ENCODE measurements at regions not wholly inside any gene's neighbourhood (a gene's known extent, or its start where the extent isn't known, plus 50 kb on each side); places are given as distances from the start of the nearest gene placed in this dataset.

DNA sequence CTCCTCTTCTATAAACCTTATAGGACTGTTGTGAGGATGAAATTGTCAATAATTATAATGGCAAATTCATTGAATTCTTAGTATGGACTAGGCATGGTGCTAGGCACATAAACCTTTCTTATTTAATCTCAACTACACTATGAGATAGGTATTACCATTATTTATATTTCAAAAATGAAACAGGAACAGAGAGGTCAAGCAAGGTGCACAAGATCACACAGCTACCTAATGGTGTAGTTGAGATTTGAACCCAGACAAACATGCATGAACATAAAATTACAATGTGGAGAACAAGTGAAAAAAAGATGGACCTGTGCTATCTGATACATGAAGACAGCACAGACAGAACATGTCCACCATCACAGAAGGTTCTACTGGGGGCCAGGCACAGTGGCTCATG is 156.7 kb downstream of the AXIN2 start:
- no peak for DNase-seq

DNA sequence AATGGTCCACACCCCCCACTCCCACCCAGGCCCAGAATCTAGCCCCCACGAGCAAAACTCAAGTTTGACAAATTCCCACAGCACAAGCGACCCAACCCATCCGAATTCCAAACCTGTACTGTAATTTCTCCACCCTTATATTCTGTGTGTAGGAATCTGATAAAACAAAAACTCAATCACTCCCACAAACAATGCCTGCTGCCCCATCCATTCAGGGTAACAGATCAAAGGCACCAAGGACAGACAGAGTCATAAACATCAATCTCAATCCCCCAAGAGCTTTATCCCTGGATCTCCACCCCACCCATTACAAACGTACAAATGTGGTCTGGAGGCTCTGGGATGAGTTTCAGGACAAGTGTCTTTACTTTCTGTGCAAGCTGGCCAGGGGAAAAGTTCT is 157.8 kb downstream of the AXIN2 start:
- no peak for DNase-seq

DNA sequence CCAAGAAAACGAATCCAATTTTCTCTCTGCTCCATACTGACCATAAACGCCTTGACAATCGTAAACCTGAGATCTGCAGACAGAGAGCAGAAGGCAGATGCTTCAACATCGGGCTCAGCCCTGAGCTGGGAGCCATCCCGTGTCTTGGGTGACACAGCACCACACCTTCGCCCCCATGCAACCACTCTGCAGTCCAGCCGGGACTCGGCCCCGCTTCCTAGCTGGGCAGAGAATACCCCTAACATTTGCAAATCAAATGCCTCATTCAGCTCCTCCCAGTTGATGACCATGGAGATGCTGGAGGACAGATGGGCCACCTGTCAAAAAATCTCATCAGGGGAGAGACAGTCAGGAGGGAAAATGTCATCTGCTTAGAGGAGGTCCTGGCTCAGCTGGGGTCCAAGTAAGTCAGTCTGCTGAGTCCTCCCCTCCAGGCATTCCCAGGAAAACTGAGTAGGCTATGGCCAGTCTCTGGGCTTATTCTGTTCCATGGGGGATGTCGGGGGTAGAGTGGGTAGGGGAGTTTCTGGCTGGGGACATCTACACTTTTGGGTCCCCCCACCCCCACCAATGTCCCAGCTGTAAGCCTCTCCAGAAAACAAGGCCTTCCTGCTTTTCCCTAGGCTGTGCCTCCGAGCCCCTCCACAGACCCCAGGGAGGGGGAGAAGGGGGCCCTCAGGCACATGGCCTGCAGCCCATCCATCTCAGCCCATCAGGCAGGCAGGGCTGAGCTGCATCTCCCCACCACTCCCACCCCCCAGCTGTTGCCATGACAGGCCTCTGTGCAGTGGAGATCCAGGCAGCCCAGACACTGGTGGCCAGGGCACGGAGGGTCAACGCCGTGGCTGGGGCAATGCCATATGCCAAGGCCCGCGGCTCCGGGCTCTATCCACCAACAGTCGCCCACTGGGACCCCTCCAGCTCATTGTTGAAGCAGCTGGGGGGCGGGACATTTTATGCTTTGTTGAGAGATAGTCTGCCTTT is 158.6 kb downstream of the AXIN2 start:
- no peak for DNase-seq

DNA sequence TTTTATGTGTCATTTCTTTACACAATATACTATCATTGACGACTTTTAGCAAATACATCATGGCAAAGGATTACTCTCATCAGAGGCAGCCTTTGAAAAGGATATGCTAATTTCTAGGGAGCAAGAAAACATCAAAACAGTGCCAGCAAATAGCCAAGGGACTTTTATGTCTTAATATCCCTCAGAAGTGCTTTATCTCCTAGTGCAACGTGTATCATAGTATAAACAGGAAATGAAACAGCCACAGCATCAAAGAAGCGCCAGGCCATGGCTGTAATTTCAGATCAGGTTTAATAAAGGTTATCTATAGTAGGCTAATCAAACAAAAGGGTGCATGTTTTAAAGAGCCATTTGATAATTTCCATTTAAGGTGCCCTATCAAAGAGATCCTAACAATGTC is 159.9 kb downstream of the AXIN2 start:
- no peak for DNase-seq

DNA sequence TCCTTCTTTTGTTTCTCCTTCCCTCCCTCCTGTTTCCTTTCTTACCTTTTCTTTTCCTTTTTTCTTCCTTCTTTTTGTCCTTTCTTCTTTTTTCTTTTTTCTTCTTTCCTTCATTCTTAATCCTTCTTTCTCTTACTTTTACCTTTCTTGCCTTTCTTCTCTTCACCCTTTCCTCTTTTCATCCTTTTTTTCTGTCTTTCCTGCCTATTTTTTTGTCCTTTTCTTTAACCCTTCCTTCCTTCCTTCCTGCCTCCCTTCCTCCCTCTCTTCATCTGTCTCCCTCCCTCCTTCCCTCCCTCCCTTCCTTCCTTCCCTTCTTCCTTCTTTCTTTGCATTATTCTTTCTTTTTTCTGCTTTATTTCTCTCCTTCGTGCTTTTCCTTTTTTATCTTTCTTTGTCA is 160.7 kb downstream of the AXIN2 start:
- DNase-seq, result no peak

DNA sequence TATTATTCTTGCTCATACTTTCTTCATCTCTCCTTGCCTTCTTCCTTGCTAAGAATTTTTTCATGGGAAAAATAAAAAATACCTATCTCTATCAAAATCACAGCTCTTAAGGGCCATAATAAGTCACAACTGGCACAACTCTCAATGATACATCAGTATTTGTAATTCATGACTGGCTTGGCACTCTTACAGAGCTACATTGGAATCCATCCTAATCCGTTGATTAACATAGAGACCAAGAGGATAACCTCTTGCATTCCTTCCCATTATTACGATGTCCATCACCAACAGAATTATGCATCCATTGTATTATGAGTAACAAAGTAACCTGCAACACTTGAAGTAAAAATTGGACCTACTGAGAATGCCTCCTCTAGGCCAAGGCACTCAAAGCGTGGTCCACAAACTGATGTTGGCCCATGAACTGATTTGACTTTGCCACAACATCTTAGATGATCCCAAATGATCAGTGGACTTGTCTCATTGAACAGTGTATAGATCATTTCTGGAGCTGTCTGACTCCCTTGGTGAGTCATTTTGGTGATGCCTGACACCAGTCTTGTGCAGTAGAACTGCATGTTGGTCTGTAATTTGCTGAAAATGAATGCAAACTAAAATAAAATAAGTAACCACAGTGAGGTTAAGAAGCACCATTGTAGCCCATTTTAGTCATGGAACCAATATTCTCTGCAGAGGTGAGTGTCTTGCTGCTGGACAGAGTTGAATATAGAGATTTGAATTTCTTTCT is 163.2 kb downstream of the AXIN2 start:
- no peak for DNase-seq

DNA sequence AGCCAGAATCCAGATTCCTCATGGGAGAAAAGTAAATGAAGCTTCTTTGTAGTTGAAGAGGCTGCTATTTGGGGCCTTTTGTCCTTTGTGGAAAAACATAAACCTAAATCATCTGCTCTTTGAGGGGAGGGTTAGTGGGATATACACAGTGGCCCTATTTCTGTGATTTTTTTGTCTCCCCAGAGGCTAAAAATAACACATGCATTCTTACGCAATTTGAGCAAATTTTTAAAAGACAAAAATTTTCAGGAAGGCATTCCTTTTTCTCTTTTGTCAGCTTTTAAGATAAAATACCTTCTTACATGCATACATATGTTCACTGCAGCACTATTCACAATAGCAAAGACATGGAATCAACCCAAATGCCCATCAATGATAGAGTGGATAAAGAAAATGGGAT is 165.5 kb downstream of the AXIN2 start:
- no peak for DNase-seq

DNA sequence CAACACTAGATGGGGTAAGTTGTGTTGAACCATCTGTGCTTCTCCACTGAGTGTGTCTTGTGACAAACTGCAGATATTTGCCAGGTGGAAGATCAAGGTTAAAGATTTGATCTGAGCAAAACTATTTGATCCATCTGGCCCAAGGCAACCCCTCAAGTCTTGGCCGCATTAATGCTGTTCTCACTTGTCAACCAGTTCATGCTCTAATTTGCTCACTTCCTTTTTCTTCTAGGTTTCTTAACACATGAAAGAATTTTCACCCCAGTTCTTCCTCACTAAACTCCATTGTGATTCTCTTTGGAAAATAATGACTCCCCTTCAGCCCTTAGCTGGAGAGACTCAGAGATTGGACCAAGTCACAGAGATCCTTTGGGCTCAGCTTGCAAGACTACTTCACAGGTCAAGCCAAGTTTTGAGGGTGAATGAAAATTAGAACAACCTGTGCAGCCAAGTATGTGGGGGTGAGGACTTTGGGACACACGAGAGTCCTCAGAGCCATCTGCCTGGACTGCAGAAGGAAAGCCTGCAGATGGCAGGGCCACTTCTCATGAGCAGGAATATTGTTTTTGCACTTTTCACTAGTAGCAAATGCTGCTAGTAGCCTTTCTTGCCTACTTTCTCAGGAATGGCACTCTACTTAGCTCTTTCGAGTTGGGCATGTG is 166.5 kb downstream of the AXIN2 start:
- no peak for DNase-seq

DNA sequence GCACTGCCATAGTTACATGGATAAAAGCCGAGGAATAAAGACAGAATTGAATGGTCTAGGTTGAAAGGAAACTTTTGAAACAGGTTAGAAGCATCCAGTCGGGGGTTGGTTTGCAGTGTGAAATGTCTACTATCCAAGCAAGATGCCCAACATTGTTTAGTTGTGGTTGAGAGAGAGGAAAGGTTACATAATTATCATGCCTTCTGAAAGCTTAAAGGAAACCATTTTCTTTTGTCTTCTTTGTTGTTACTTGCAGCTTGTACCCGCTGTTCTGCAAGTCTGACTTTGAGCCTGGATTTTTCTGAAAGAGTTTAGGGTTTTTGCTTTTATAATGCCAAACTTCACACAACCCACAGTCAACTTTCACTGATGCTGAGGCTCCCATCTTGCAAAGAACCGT is 167.9 kb downstream of the AXIN2 start:
- DNase-seq, result no peak

DNA sequence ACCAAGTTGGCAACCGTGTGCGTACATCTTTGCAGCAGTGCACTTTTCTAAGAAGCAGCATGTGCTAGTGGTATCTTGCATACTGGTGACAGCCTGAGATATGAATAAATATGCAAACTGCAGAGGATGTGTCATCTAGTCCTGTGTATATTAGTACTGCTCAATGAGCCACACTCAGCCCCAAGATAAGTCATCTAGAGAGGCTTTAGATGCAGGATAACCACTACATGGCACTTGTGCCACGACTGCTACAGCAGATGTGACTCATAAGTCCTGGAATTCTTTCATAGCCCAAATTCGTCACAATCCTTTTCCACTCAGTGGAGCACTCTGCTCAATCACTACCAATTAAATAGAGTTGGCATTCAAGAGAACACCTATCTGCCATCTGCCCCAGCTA is 171.5 kb downstream of the AXIN2 start:
- peak; percentile 65 for DNase-seq

DNA sequence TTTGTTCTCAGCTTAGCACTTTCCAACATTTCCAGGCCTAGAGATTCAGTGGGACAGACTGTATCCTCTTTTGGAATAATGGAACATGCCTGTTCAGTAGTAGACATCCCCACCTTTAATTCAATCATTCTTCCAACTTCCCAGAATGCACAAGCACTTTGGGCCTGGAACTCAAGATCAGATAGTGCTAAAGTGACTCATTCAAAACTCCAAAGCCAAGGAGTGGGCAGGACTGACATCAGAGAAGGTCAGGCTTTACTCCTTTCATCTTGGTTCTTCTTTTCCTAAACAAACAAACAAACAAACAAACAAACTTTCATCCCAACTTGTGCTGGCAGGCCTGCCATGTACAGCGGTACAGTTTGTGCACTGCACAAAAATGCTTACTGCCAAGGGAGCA is 172.0 kb downstream of the AXIN2 start:
- DNase-seq, result peak; percentile 12

DNA sequence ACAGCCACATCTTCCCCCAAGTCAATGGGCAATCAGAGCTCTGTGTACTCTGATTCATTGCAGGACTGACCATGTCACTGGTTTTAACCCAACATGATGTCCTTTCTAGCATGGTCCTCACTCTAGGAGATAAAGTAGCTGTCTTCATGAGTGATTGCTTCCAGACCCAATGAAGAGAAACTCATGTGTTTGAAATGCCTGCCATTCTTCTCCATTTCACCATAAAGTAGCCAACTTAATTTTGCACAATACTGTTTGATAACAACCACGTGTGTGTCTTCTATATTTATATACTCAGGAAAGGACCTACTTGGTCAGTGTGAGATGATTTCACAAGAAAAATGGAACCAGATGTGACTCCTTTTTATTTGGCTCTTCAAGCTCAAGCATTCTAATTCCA is 172.5 kb downstream of the AXIN2 start:
- DNase-seq, result peak; percentile 47

DNA sequence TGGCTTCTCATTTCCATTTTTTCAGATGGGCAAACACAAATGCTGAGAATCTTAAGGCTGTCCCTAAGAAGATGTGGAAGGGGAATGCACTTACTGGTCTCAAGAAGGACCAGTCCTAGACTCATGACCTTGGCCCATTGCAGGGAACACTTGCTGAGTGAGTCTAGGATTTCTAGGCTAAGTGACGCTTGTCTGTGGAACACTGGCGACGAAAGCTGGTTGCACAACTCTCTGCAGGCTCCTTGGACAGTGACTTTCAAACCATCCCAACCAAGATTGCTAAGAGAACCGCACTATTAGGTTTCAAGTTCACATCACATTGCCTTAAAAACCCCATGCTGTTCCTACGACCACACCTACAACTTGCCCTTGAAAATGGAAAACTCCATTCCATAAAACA is 174.1 kb downstream of the AXIN2 start:
- DNase-seq, result no peak

DNA sequence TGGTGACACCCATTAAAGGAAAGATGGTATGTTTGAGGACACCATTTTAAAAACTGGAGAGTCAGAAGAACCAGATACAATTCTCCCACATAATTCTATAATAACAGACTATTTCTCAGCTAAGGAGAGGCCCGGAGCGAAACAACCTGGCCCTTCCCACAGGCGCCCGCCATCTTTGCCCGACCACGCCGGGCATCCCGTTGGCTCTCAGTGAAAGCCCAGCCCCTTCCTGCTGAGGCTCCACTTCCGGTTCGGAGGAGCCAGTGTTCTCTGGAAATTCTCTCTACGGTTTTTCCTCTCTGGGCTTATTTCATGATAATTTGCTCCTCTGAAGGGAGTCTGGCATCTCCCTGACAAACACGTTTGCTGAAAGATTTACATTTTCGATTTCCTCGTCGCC is 175.7 kb downstream of the AXIN2 start:
- no peak for DNase-seq

DNA sequence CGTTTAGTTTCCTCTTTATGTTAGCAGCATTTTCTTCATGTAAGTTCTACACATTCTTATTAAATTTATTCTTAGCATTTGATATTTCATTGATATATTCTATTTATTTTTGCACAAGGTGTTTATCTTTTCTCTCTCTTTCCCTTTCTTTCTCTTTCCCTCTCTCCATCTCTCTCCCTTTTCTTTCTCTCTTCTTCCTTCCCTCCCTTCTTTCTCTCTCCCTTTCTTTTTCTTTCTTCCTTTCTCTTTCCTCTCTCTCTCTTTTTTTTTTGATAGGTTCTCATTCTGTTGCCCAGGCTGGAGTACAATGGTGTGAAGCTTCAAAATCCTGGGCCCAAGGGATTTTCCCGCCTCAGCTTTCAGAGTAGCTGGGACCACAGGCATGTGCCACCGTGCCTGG is 176.4 kb downstream of the AXIN2 start:
- no peak for DNase-seq

DNA sequence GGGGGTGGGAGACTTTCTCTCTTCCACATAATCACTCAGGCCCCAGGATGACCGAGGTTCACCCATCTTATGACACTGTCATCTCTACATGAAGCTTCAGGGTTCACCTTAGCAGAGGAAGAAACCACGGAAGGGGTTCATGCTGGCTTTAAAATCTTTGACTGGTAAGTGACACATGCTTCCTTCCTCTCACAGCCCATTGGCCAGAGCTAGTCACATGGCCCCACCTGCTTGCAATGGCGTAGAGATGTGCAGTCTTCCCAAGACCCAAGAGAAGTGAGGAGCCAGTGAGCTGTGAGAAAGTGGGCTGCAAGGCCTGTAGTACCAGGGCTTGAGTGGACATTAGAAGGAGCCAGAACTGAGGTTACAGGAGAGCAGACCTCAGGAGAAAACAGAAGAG is 180.3 kb downstream of the AXIN2 start:
- no peak for DNase-seq

DNA sequence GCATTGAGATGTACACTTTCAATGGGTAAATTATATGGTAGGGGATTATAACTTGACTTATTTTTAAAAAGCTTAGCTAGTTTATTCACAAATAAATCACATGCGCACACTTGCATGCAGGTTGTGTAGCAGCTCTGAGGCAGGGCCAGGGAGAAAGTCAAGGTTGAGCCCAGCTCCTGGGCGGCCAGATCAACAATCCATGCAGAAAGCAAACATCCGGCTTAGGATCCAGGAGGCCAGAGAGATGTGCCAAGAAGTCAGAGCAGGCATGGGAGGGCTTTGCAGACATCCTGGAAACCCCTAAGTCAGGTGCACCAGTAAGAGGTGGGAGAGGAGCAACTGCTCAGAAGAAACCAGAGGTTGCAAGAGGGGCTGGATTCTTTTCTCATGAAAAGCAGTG is 186.5 kb downstream of the AXIN2 start:
- DNase-seq, result no peak

DNA sequence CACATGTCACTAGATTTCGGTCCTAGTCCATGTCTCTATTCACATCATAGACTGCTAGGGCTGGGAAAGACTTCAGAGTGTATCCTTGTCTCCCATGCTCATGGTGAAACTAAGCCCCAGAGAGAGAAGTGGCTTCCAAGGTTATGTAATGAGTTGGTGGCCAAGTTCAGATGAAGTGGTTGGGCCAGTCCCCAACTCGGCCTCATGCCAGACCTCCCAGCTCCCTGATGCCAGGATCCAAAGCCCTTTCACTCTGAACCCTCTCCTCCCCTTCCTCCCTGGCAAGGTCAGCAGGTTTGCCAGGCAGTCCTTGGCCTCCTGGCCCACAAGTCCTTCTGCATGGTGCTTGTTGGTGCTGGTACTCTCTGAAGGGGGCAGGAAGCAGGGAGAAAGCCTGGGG is 189.7 kb downstream of the AXIN2 start:
- no peak for DNase-seq

DNA sequence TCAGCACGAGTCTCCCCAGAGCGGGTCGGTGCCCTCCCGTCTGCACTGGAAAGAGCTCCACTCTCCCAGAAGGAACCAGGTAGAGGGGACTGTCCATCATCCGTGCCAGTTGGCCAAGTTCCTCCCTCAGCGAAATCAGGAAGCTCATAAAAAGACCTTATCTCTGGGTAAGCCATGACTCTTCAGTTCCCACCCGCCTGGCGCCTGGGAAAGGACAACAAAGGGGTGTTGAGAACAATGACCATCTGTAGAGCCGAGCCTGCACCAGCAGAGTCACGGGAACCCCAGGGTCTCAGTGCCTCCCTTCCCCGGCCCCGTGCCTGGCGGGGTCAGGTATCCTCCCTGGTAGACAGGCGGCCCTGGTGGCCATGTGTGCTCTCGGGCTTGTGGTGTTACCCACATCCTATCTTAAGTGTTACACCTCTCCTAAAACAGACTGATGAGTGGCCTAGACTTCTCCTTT is 190.7 kb downstream of the AXIN2 start:
- no peak for DNase-seq

DNA sequence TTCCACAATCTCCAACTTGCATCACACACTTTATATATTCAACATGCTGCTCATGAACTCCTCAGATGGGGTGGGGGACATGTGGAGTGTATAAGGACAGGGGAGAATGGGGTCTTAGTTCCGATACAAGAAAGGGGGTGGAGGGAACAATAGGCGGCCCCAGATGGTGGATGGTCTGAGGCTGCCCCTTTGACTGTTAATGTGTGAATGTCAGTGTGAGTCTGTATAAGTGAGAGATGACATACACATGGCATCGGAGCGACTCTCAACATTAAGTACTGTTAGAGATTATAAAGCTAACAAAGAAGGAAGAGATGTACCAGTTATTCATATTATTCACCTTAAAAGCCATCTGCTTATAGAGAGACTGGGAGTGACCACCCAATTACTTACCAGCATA is 193.1 kb downstream of the AXIN2 start:
- no peak for DNase-seq

DNA sequence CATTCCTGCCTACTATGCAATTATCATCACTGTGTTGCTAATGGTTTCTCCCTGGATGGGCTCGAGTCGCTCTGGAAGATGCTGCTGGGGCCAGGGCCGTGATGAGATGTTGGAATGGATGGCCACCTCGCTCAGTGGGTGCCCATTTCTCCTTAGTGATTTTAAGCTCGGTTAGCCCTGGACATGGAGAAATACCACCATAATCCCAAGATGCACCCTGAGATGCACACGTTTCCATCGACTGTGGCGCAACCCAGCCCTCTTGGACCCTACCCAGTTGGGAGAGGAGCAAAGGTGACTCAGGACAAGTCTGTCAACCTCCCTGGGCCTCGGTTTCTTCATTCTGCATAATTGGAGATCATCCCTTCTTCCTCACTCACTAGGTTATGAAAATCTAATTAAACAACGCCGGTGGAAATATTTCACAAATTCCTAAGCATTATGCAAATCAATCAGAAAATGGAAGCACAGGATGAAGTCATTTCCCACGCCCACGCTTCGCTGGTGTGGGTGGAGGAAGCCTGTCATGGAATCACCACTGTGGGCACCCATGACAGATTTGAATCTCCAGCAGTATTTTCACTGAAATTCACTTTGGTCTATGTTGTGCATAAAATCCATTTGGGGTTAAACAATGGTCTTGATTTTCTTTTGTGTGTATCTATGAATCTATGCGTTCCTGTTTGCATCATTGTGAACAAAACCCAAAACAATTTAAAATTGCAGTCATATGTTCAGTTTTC is 195.2 kb downstream of the AXIN2 start:
- DNase-seq, result no peak

DNA sequence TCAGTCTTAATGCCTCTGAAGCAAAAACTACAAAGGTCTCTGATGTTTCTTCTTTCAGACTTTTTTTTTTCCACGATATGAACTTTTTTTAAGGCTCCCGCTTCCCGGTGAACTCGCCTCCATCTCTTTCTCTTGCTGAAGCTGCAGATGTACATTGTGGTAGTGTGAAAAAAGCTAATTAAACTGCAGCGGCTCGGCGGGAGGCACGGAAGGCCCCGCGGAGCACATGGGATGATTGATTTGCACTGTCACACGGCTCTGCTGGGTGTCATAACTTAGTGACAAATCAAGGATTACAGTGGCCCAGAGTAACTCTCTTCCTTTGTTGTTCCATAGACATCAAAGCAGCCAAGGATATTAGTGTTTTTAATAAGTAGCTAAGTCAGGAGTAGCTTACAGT is 196.3 kb downstream of the AXIN2 start:
- DNase-seq, result no peak

DNA sequence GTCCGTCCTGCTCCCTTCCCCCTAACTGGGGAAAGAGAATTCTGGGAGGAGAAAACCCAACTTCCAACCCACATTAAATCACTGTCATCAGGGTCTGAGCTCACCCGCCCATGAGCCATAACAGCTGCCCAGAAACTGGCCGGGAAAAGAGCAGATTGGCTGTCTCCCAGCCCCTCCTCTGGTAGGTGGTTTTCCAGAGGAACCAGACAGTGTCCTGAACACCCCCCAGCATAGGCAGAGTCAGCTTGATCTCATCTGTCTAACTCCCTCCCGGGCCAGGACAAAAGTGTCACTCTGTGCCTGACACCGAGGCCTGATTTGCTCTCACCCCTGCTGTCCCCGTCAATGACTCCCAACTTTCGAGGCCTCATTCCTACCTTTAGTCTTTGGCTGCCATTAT is 197.0 kb downstream of the AXIN2 start:
- DNase-seq, result no peak
